Fibroblast of pulmonary artery (primary cell): ENCODE measurements at regions not wholly inside any gene's neighbourhood (a gene's known extent, or its start where the extent isn't known, plus 50 kb on each side); places are given as distances from the start of the nearest gene placed in this dataset.
"Not testable (repeated sequence)": the region's sequence is repeated elsewhere in the genome, so short reads cannot be mapped to it uniquely, and the experiment has no call there.

Source experiments
- DNase-seq: peaks from one replicate; pipeline ENCODE4 v3.0.0-alpha.2; 2010; ENCODE audit warnings: low read depth
- H3K4me3 ChIP-seq: replicated peaks from 2 replicates; pipeline ENCODE4 v1.5.1; 2011; ENCODE audit warnings: low read depth, mild to moderate bottlenecking, control low read depth, low read length, moderate library complexity
- CTCF ChIP-seq: IDR thresholded peaks from 2 replicates; pipeline ENCODE4 v1.5.1; 2011; ENCODE audit warnings: mild to moderate bottlenecking, control low read depth, low read length, inconsistent platforms; ENCODE audit errors: missing control alignments

DNA sequence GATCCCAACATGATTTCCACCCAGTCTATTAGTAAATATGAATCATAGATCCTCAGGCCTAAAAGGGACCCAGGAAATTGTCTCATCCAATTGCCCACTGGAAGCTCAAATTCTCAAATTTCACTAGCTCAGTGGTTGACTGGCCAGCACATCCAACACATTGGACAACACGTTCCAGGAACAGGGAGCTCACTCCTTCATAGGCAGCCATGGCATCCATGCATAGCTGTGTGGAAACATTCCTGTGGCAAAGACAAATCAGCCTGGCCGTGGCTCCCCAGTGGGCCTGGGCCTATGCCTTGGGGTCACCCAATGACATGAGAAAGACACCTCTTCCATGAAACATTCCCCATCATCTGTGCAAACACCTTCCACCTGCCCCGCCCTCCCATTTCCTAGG lies 261.1 kb downstream of the ANAPC1 start:
- TF ChIP-seq CTCF = no peak
- H3K4me3 ChIP-seq = no peak overlapping the region
- DNase-seq = no peak

DNA sequence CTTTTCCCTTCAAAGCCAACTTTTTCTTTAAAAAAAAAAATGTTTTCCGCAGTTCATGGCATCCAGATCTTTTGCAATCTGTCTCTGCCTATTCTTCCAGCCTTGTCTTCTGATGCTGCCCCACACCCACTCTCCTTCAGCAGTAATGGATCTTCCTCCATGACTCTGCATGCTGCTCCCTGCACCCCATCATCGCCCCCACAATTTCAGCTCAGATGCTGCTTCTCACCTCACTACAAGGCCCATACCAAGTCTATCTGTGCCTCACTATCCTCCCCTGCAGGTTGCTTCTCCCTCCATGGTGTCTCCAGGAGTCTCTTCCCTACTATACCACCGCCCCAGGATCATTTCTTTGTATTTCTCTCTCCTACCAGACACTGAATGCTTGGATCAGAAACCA lies 260.6 kb downstream of the ANAPC1 start:
- no peak overlapping the region for H3K4me3 ChIP-seq
- DNase-seq = no peak
- TF ChIP-seq CTCF = no peak

DNA sequence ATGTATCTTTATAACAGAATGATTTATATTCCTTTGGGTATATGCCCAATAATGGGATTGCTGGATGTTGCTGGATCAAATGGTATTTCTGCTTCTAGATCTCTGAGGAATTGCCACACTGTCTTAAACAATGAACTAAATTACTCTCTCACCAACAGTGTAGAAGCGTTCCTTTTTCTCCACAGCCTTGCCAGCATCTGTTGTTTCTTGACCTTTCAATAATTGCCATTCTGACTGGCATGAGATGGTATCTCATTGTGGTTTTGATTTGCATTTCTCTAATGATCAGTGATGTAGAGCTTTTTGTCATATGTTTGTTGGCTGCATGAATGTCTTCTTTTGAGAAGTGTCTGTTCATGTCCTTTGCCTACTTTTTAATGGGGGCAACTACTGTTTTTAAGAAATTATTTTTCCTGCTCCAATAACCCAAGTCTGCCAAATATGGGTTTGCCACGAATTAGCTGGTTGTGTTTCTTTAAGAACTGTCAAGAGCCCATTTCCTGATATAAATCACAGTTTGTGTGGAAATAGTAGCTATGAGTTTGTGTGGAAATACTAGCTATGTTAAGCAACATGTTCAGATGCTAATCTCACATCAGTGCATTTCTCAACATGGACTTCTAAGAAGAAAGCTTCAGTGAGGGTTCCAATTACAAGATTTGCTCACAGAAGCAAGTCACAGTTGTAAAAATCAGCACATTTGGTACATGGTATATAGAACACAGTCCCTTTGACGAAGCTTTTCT lies 259.4 kb downstream of the ANAPC1 start:
- TF ChIP-seq CTCF = no peak
- peak; percentile 95 for DNase-seq
- H3K4me3 ChIP-seq = no peak overlapping the region

DNA sequence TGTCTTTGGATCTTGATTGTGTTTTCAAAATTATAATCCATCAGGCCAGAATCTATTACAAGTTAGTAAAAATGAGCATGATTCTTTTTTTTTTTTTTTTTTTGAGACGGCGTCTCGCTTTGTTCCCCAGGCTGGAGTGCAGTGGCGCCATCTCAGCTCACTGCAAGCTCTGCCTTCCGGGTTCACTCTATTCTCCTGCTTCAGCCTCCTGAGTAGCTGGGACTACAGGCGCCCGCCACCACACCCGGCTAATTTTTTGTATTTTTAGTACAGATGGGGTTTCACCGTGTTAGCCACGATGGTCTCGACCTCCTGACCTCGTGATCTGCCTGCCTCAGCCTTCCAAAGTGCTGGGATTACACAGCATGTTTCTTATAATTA lies 258.8 kb downstream of the ANAPC1 start:
- DNase-seq, H3K4me3 ChIP-seq: not testable (repeated sequence)

DNA sequence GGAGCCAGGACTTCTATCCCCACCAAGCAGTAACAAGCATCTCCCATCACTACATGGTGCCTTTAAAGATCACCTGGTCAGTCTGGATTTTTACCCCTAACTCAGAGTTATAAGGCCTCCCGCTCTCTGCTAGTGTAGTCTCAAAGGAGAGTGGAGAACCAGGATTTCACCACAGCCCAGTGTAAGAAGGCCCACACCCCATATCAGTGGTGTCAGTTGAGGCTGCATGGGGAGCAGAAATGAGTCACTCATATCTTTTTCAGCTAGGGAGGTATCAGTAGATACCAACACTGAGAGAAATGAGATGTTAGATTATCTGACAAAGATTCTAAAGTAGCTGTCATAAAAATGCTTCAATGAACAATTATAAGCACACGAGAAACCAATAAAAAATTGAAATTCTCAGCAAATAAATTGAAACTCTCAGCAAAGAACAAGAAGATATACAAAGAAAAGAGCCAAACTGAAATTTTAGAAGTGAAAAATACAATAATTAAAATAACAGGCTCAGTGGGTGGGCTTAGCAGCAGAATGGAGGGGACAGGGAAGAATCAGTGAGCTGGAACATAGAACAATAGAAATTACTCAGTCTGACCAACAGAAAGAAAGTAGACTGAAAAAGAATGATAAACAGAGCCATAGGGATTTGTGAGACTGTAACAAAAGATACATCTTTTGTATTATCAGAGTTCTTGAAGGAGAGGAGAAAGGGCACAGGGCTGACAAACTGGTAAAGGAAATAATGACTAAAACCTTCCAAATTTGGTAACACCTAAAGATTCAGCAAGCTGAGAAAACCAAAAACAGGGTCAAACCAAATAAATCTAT lies 257.7 kb downstream of the ANAPC1 start:
- no peak for DNase-seq
- no peak overlapping the region for H3K4me3 ChIP-seq
- TF ChIP-seq CTCF = no peak

DNA sequence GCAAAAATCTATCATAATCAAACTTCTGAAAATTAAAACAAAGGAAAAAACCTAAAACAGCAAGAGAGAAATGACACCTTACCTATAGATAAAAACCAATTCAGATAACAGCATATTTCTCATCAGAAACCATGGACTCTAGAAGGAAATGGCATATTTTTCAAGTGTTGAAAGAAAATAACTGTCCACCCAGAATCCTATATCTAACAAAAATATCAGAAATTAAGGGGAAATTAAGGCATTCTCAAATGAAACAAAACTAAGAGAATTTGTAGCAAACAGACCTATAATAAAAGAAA lies 257.2 kb downstream of the ANAPC1 start:
- DNase-seq = no peak
- H3K4me3 ChIP-seq = no peak overlapping the region
- TF ChIP-seq CTCF = no peak

- TF ChIP-seq CTCF = no peak
- DNase-seq = no peak
- H3K4me3 ChIP-seq = no peak overlapping the region
These were observed 256.7 kb downstream of the ANAPC1 start for GRCh38 chr2:111627256-111627655.
